HFF-Myc (cell line): ENCODE measurements at regions not wholly inside any gene's neighbourhood (a gene's known extent, or its start where the extent isn't known, plus 50 kb on each side); places are given as distances from the start of the nearest gene placed in this dataset.

Experiments used
- DNase-seq: peaks from one replicate; pipeline ENCODE4 v3.0.0-alpha.2; 2011; ENCODE audit warnings: low read depth; ENCODE audit errors: extremely low read depth
- H3K4me3 ChIP-seq: replicated peaks from 2 replicates; pipeline ENCODE4 v1.5.1; 2011; ENCODE audit warnings: low read depth, mild to moderate bottlenecking, control low read depth, low read length
- CTCF ChIP-seq: IDR thresholded peaks from 2 replicates; pipeline ENCODE4 v1.5.1; 2012; ENCODE audit warnings: mild to moderate bottlenecking, low read depth, low read length, control low read depth; ENCODE audit errors: missing control alignments

GRCh38 chr1:173128742-173129141, 78.0 kb upstream of the TNFSF18 start:
- no peak for DNase-seq
- no peak overlapping the region for H3K4me3 ChIP-seq
- TF ChIP-seq CTCF: no peak

GRCh38 chr1:173127369-173128307, 76.9 kb upstream of the TNFSF18 start:
- no peak overlapping the region for H3K4me3 ChIP-seq
- no peak for TF ChIP-seq CTCF
- DNase-seq: no peak

GRCh38 chr1:173126421-173126820, 75.7 kb upstream of the TNFSF18 start:
- no peak for DNase-seq
- H3K4me3 ChIP-seq: no peak overlapping the region
- TF ChIP-seq CTCF: no peak

- peak; percentile 59 for DNase-seq
- TF ChIP-seq CTCF: no peak
- H3K4me3 ChIP-seq: peak overlapping the region; percentile 14; the same call in 1 of the 2 replicates
These were observed 72.5 kb upstream of the TNFSF18 start for GRCh38 chr1:173122958-173123852.

- TF ChIP-seq CTCF: no peak
- no peak for DNase-seq
These were observed 71.7 kb upstream of the TNFSF18 start for GRCh38 chr1:173122344-173122935.

GRCh38 chr1:173118404-173118803, 67.7 kb upstream of the TNFSF18 start:
- no peak overlapping the region for H3K4me3 ChIP-seq
- DNase-seq: no peak
- TF ChIP-seq CTCF: no peak

More at GRCh38 chr1:173122344-173122935, 71.7 kb upstream of the TNFSF18 start:
- H3K4me3 ChIP-seq: peak overlapping the region; percentile 14; the same call in 1 of the 2 replicates
